ENCODE measurements at regions not wholly inside any gene's neighbourhood (a gene's known extent, or its start where the extent isn't known, plus 50 kb on each side); places are given as distances from the start of the nearest gene placed in this dataset.

- no peak for TF ChIP-seq CTCF (conservative IDR thresholded peaks at IDR 0.05; ENCODE audit: low read depth, low read length)
- DNase-seq (ENCODE audit: low read depth), result no peak
- no peak overlapping the region for H3K4me3 ChIP-seq (ENCODE audit: low read length)
These were observed 449.6 kb upstream of the CDH20 start for GRCh38 chr18:60883587-60883986.

GRCh38 chr18:60888071-60888624 lies 445.1 kb upstream of the CDH20 start:
- TF ChIP-seq CTCF (conservative IDR thresholded peaks at IDR 0.05; ENCODE audit: low read depth, low read length), result no peak
- no peak overlapping the region for H3K4me3 ChIP-seq (ENCODE audit: low read length)
- DNase-seq (ENCODE audit: low read depth), result no peak

GRCh38 chr18:60889442-60889841 lies 443.8 kb upstream of the CDH20 start:
- H3K4me3 ChIP-seq (ENCODE audit: low read length), result no peak overlapping the region
- TF ChIP-seq CTCF (conservative IDR thresholded peaks at IDR 0.05; ENCODE audit: low read depth, low read length), result no peak
- no peak for DNase-seq (ENCODE audit: low read depth)

GRCh38 chr18:60891936-60892335 lies 441.3 kb upstream of the CDH20 start:
- no peak for DNase-seq (ENCODE audit: low read depth)
- H3K4me3 ChIP-seq (ENCODE audit: low read length), result no peak overlapping the region
- no peak for TF ChIP-seq CTCF (conservative IDR thresholded peaks at IDR 0.05; ENCODE audit: low read depth, low read length)

- no peak overlapping the region for H3K4me3 ChIP-seq (ENCODE audit: low read length)
- peak; percentile 60 for DNase-seq (ENCODE audit: low read depth)
These were observed 440.8 kb upstream of the CDH20 start for GRCh38 chr18:60892441-60892840.

GRCh38 chr18:60892855-60893254 lies 440.4 kb upstream of the CDH20 start:
- no peak for TF ChIP-seq CTCF (conservative IDR thresholded peaks at IDR 0.05; ENCODE audit: low read depth, low read length)
- DNase-seq (ENCODE audit: low read depth), result peak; percentile 79
- H3K4me3 ChIP-seq (ENCODE audit: low read length), result no peak overlapping the region

More at GRCh38 chr18:60892441-60892840, 440.8 kb upstream of the CDH20 start:
- no peak for TF ChIP-seq CTCF (conservative IDR thresholded peaks at IDR 0.05; ENCODE audit: low read depth, low read length)

GRCh38 chr18:60893355-60894097 lies 439.7 kb upstream of the CDH20 start:
- TF ChIP-seq CTCF (conservative IDR thresholded peaks at IDR 0.05; ENCODE audit: low read depth, low read length), result no peak

More at GRCh38 chr18:60893355-60894097, 439.7 kb upstream of the CDH20 start:
- H3K4me3 ChIP-seq (ENCODE audit: low read length), result no peak overlapping the region
- DNase-seq (ENCODE audit: low read depth), result peak; percentile 72
